ENCODE measurements at regions not wholly inside any gene's neighbourhood (a gene's known extent, or its start where the extent isn't known, plus 50 kb on each side); places are given as distances from the start of the nearest gene placed in this dataset.

DNA sequence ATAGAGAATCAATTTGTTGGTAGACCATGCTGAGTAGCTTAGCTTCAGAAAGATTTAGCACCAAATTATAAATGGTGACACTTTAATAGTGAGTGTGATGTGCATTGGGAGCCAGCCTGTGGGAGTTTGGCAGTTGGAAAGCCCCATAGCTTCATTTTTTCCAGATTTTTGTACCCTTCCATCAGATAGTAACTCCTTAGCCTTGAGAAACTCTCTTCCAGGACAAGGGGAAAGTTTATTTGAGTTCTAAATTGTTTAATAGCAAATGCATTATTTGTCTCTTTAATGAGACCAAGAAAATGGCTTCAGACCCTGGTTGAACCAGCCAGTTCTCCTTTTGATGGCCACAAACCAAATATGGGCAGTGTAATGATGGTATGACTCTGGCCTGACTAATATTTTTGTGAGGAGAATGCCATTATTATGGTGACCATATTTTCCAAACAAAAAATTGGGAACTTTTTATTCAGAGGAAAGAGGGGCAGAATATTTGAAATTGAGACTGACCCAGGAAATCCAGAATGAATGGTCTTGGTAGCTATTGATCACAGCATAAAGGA, 49.8 kb downstream of the PLCE1 start:
- Histone ChIP-seq H3K27ac (peak overlapping the region; percentile 85), H3K4me3 (peak overlapping the region; percentile 39; the same call in 1 of the 2 replicates), H3K79me2 (ENCODE audit: insufficient read depth) (no peaks in the 10 kb centered on the region), H3K9ac (peak overlapping the region; percentile 53), H3K4me2 (ENCODE audit: unreplicated experiment) (peak overlapping the region; percentile 52), H3K9me3 (ENCODE audit: low read depth) (no peaks in the 10 kb centered on the region), H3K27me3 (replicated peaks; ENCODE audit: insufficient read depth) (no peaks in the 10 kb centered on the region), H2AFZ (peak overlapping the region; percentile 66), H3F3A (ENCODE audit: insufficient read depth) (peaks cover 26% of the 10 kb centered on the region), H3K9me2 (ENCODE audit: insufficient read depth) (no peaks in the 10 kb centered on the region), H4K20me1 (ENCODE audit: insufficient read depth) (no peaks in the 10 kb centered on the region), H3K36me3 (ENCODE audit: low read depth) (no peaks in the 10 kb centered on the region), H3K4me1 (ENCODE audit: insufficient read depth) (peaks cover 33% of the 10 kb centered on the region)
- DNase-seq = peak; percentile 66
- TF ChIP-seq EZH2phosphoT487 (IDR thresholded peaks at IDR 0.05; ENCODE audit: insufficient read depth, low read depth) (no peak), EZH2 (IDR thresholded peaks at IDR 0.05; ENCODE audit: insufficient read depth, poor library complexity, severe bottlenecking) (no peak)
- in situ Hi-C loops (cut with MboI) = no loop called here

DNA sequence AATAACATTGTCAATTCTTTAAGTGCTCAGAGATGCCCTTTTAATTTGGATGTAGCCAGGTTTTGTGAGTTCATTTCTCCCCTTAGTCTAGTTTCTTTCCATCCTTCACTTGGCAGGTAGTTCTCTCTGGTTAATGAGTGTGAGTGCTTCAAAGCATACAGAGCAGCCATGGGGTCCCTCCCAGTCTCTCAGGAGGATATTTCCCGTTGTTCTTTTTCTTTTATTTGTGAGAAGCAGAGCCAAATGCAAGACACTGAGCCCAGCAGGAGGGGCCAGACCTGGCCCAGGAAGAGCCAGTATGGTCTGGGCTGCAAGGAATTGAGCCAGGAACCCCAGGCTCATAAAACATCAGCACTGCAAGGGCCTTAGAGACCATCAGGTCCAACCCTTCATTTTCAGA, 52.4 kb downstream of the PLCE1 start:
- in situ Hi-C loops (cut with MboI) = no loop called here
- Histone ChIP-seq H3K79me2 (ENCODE audit: insufficient read depth) (no peaks in the 10 kb centered on the region), H3K4me2 (ENCODE audit: unreplicated experiment) (no peak overlapping the region), H3K4me3 (no peak overlapping the region), H3K9me3 (ENCODE audit: low read depth) (no peaks in the 10 kb centered on the region), H4K20me1 (ENCODE audit: insufficient read depth) (no peaks in the 10 kb centered on the region), H3F3A (ENCODE audit: insufficient read depth) (peaks cover 26% of the 10 kb centered on the region), H2AFZ (no peak overlapping the region), H3K27me3 (replicated peaks; ENCODE audit: insufficient read depth) (no peaks in the 10 kb centered on the region), H3K9ac (no peak overlapping the region), H3K36me3 (ENCODE audit: low read depth) (no peaks in the 10 kb centered on the region), H3K4me1 (ENCODE audit: insufficient read depth) (peaks cover 32% of the 10 kb centered on the region), H3K9me2 (ENCODE audit: insufficient read depth) (no peaks in the 10 kb centered on the region), H3K27ac (no peak overlapping the region)
- WGBS, 2 experiments (ENCODE audit: low coverage in 1 of 2, low lambda C conversion rate in 2 of 2, missing lambda C conversion rate in 2 of 2) = 47 to 53% methylated on average over 1 of the region's 1 CpG
- TF ChIP-seq EZH2phosphoT487 (IDR thresholded peaks at IDR 0.05; ENCODE audit: insufficient read depth, low read depth) (no peak), EZH2 (IDR thresholded peaks at IDR 0.05; ENCODE audit: insufficient read depth, poor library complexity, severe bottlenecking) (no peak)
- DNase-seq = no peak

DNA sequence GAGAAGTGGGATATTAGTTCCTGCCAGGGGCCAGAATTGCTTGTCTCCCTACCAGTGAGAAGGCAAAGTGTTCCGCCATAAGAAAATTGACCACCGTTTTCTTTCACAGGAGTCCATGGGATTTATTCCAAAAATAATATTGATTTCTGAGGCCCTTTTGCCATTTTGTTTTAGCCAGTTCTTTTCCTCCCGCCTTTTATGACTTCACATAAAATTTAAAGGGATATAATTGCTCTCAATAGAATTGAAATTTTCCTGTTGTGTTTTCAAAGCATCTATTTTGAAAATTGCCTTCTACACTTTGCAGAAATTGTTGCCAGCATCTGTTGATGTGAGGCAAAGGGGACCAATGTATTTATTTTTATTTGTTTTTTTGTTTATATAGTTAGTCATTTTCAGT, 53.6 kb downstream of the PLCE1 start:
- H3K36me3 ChIP-seq (ENCODE audit: low read depth) = no peaks in the 10 kb centered on the region
- H3K4me1 ChIP-seq (ENCODE audit: insufficient read depth) = peaks cover 30% of the 10 kb centered on the region
- H3K9me2 ChIP-seq (ENCODE audit: insufficient read depth) = no peaks in the 10 kb centered on the region
- WGBS, 2 experiments (ENCODE audit: low coverage in 1 of 2, low lambda C conversion rate in 2 of 2, missing lambda C conversion rate in 2 of 2) = 81 to 86% methylated on average over 3 of the region's 3 CpGs
- no peak overlapping the region for H3K27ac ChIP-seq
- no peak overlapping the region for H3K4me3 ChIP-seq
- H3K79me2 ChIP-seq (ENCODE audit: insufficient read depth) = no peaks in the 10 kb centered on the region
- H3F3A ChIP-seq (ENCODE audit: insufficient read depth) = peaks cover 19% of the 10 kb centered on the region
- TF ChIP-seq EZH2phosphoT487 (IDR thresholded peaks at IDR 0.05; ENCODE audit: insufficient read depth, low read depth) (no peak), EZH2 (IDR thresholded peaks at IDR 0.05; ENCODE audit: insufficient read depth, poor library complexity, severe bottlenecking) (no peak)
- no peaks in the 10 kb centered on the region for H3K27me3 ChIP-seq (replicated peaks; ENCODE audit: insufficient read depth)
- H3K9me3 ChIP-seq (ENCODE audit: low read depth) = no peaks in the 10 kb centered on the region
- no peak overlapping the region for H2AFZ ChIP-seq
- in situ Hi-C loops (cut with MboI) = no loop called here
- DNase-seq = no peak
- no peaks in the 10 kb centered on the region for H4K20me1 ChIP-seq (ENCODE audit: insufficient read depth)
- H3K4me2 ChIP-seq (ENCODE audit: unreplicated experiment) = no peak overlapping the region
- H3K9ac ChIP-seq = no peak overlapping the region

DNA sequence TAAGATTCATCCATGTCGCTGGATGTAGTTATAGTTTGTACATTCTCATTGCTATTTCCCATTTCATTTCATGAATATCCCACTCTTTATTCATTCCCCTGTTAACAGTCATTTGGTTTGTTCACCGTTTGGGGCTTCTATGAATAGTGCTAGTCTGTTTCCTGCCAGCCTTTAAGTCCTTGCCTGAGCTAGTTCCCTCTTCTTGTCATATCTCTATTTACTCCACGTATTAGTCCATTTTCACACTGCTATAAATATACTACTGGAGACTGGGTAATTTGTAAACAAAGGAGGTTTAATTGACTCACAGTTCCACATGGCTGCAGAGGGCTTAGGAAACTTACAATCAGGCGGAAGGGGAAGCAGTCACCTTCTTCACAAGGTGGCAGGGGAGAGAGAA, 56.2 kb downstream of the PLCE1 start:
- no peaks in the 10 kb centered on the region for H3K36me3 ChIP-seq (ENCODE audit: low read depth)
- H3K4me1 ChIP-seq (ENCODE audit: insufficient read depth) = peaks cover 35% of the 10 kb centered on the region
- no peak overlapping the region for H3K27ac ChIP-seq
- no peaks in the 10 kb centered on the region for H4K20me1 ChIP-seq (ENCODE audit: insufficient read depth)
- no peak overlapping the region for H3K9ac ChIP-seq
- WGBS, 2 experiments (ENCODE audit: low coverage in 1 of 2, low lambda C conversion rate in 2 of 2, missing lambda C conversion rate in 2 of 2) = 90 to 96% methylated on average over 4 of the region's 4 CpGs
- in situ Hi-C loops (cut with MboI) = no loop called here
- H3K4me3 ChIP-seq = no peak overlapping the region
- TF ChIP-seq EZH2 (IDR thresholded peaks at IDR 0.05; ENCODE audit: insufficient read depth, poor library complexity, severe bottlenecking) (no peak), EZH2phosphoT487 (IDR thresholded peaks at IDR 0.05; ENCODE audit: insufficient read depth, low read depth) (no peak)
- H3F3A ChIP-seq (ENCODE audit: insufficient read depth) = peaks cover 28% of the 10 kb centered on the region
- H3K27me3 ChIP-seq (replicated peaks; ENCODE audit: insufficient read depth) = no peaks in the 10 kb centered on the region
- DNase-seq = no peak
- no peaks in the 10 kb centered on the region for H3K9me3 ChIP-seq (ENCODE audit: low read depth)
- H3K4me2 ChIP-seq (ENCODE audit: unreplicated experiment) = no peak overlapping the region
- H3K9me2 ChIP-seq (ENCODE audit: insufficient read depth) = no peaks in the 10 kb centered on the region
- no peak overlapping the region for H2AFZ ChIP-seq
- H3K79me2 ChIP-seq (ENCODE audit: insufficient read depth) = no peaks in the 10 kb centered on the region

DNA sequence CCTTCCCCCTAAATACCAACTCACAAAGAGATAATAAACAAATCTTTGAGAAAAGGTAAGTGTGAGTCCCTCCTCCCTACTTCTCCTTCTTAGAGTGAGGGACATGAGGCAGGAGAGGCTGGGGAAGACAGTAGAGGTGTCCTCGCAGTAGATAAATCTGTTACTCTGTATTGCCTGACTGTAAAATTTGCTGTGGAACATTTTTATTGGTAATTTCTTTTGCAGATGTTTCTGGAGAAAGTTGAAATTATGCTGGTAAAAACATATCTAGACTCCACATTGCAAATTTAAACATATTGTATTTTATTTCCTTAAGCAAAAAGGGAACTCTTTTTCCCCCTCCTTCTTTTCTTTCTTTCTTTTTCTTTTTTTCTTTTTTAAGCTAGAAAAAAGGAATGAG, 58.5 kb downstream of the PLCE1 start:
- H3K27me3 ChIP-seq (replicated peaks; ENCODE audit: insufficient read depth) = no peaks in the 10 kb centered on the region
- 17 to 38% methylated on average over 1 of the region's 1 CpG for WGBS, 2 experiments (ENCODE audit: low coverage in 1 of 2, low lambda C conversion rate in 2 of 2, missing lambda C conversion rate in 2 of 2)

More for the DNA sequence above, 58.5 kb downstream of the PLCE1 start:
- Histone ChIP-seq H3K36me3 (ENCODE audit: low read depth) (no peaks in the 10 kb centered on the region), H3K27ac (peak overlapping the region; percentile 73), H3F3A (ENCODE audit: insufficient read depth) (peaks cover 28% of the 10 kb centered on the region), H2AFZ (peak overlapping the region; percentile 26; the same call in 1 of the 2 replicates), H4K20me1 (ENCODE audit: insufficient read depth) (no peaks in the 10 kb centered on the region), H3K4me1 (ENCODE audit: insufficient read depth) (peaks cover 35% of the 10 kb centered on the region), H3K4me2 (ENCODE audit: unreplicated experiment) (peak overlapping the region; percentile 83), H3K9me3 (ENCODE audit: low read depth) (no peaks in the 10 kb centered on the region), H3K9ac (peak overlapping the region; percentile 48), H3K9me2 (ENCODE audit: insufficient read depth) (no peaks in the 10 kb centered on the region), H3K79me2 (ENCODE audit: insufficient read depth) (no peaks in the 10 kb centered on the region), H3K4me3 (peak overlapping the region; percentile 55)
- DNase-seq = peak; percentile 12
- no peak for TF ChIP-seq EZH2 (IDR thresholded peaks at IDR 0.05; ENCODE audit: insufficient read depth, poor library complexity, severe bottlenecking)
- no peak for TF ChIP-seq EZH2phosphoT487 (IDR thresholded peaks at IDR 0.05; ENCODE audit: insufficient read depth, low read depth)
- in situ Hi-C loops (cut with MboI) = no loop called here

All from GM23248 (cell line).